Panc1 (cell line): ENCODE measurements at regions not wholly inside any gene's neighbourhood (a gene's known extent, or its start where the extent isn't known, plus 50 kb on each side); places are given as distances from the start of the nearest gene placed in this dataset.

ENCODE experiments used
- POLR2AphosphoS5 ChIP-seq: IDR thresholded peaks from 2 replicates; pipeline ENCODE4 v1.6.1; 2012; ENCODE audit warnings: mild to moderate bottlenecking, low read depth, low read length, moderate library complexity
- TF ChIP-seq, protein P1 (sequence below): fragments of 450-650 bp; IDR thresholded peaks from 2 replicates; pipeline ENCODE4 v1.5.1; 2017; ENCODE audit warnings: mild to moderate bottlenecking

DNA sequence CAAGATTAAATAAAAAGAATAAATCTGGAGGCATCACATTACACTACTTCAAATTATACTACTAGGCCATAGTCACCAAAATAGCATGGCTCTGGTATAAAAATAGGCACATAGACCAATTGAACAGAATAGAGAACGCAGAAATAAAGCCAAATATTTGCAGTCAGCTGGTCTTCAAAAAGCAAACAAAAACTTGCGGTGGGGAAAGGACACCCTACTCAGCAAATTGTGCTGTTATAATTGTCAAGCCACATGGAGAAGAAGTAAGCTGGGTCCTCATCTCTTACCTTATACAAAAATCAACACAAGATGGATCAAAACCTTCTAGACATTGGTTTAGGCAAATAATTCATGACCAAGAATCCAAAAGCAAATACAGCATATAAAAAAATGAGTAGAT, 259.2 kb upstream of the SLITRK3 start:
- TF ChIP-seq POLR2AphosphoS5, result no peak
- TF ChIP-seq, protein P1, sequence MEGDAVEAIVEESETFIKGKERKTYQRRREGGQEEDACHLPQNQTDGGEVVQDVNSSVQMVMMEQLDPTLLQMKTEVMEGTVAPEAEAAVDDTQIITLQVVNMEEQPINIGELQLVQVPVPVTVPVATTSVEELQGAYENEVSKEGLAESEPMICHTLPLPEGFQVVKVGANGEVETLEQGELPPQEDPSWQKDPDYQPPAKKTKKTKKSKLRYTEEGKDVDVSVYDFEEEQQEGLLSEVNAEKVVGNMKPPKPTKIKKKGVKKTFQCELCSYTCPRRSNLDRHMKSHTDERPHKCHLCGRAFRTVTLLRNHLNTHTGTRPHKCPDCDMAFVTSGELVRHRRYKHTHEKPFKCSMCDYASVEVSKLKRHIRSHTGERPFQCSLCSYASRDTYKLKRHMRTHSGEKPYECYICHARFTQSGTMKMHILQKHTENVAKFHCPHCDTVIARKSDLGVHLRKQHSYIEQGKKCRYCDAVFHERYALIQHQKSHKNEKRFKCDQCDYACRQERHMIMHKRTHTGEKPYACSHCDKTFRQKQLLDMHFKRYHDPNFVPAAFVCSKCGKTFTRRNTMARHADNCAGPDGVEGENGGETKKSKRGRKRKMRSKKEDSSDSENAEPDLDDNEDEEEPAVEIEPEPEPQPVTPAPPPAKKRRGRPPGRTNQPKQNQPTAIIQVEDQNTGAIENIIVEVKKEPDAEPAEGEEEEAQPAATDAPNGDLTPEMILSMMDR, result no peak
